Epithelial cell of proximal tubule (primary cell): ENCODE measurements at regions not wholly inside any gene's neighbourhood (a gene's known extent, or its start where the extent isn't known, plus 50 kb on each side); places are given as distances from the start of the nearest gene placed in this dataset.
A peak's percentile ranks its signal among the peaks of the same experiment; 100 is the strongest.

Experiments used
- DNase-seq: peaks from one replicate; pipeline ENCODE4 v3.0.0-alpha.2; 2011; ENCODE audit warnings: low read depth
- H3K4me3 ChIP-seq: 2 replicates; pipeline ENCODE4 v1.5.1; 2011; ENCODE audit warnings: low read depth, mild to moderate bottlenecking, low read length
- CTCF ChIP-seq: conservative IDR thresholded peaks from 2 replicates; pipeline ENCODE4 v1.5.1; 2012; ENCODE audit warnings: low read depth, mild to moderate bottlenecking, low read length

- DNase-seq: no peak
- TF ChIP-seq CTCF: no peak
- H3K4me3 ChIP-seq: no peak overlapping the region
Observed at GRCh38 chrX:25663701-25664100, 474.4 kb upstream of the MAGEB18 start.

- DNase-seq: no peak
- TF ChIP-seq CTCF: no peak
Observed at GRCh38 chrX:25665431-25665830, 472.7 kb upstream of the MAGEB18 start.

GRCh38 chrX:25667681-25668080, 470.5 kb upstream of the MAGEB18 start:
- no peak overlapping the region for H3K4me3 ChIP-seq
- no peak for DNase-seq
- TF ChIP-seq CTCF: no peak

More at GRCh38 chrX:25665431-25665830, 472.7 kb upstream of the MAGEB18 start:
- H3K4me3 ChIP-seq: no peak overlapping the region

GRCh38 chrX:25674776-25675175, 463.4 kb upstream of the MAGEB18 start:
- TF ChIP-seq CTCF: no peak
- H3K4me3 ChIP-seq: no peak overlapping the region
- DNase-seq: no peak

- DNase-seq: no peak
- no peak overlapping the region for H3K4me3 ChIP-seq
- no peak for TF ChIP-seq CTCF
Observed at GRCh38 chrX:25701876-25702275, 436.3 kb upstream of the MAGEB18 start.

GRCh38 chrX:25717122-25717521, 421.0 kb upstream of the MAGEB18 start:
- no peak for TF ChIP-seq CTCF
- DNase-seq: no peak
- H3K4me3 ChIP-seq: no peak overlapping the region

GRCh38 chrX:25721564-25721963, 416.6 kb upstream of the MAGEB18 start:
- TF ChIP-seq CTCF: peak; percentile 53
- no peak for DNase-seq
- no peak overlapping the region for H3K4me3 ChIP-seq
